ENCODE measurements at regions not wholly inside any gene's neighbourhood (a gene's known extent, or its start where the extent isn't known, plus 50 kb on each side); places are given as distances from the start of the nearest gene placed in this dataset.

- no peaks in the 10 kb centered on the region for H3K36me3 ChIP-seq (ENCODE audit: insufficient read depth, low read length)
- no peak overlapping the region for H3K4me3 Mint-ChIP-seq
- H3K27me3 ChIP-seq (ENCODE audit: control insufficient read depth in 1 of 2, insufficient read depth in 2 of 2, low read length in 2 of 2) = no peaks in the 10 kb centered on the region
- H3K27me3 Mint-ChIP-seq = no peaks in the 10 kb centered on the region
- H3K4me3 ChIP-seq (ENCODE audit: low read length) = no peak overlapping the region
- DNase-seq = no peak
- H3K9me3 ChIP-seq (ENCODE audit: control insufficient read depth in 1 of 2, insufficient read depth in 1 of 2, low read length in 2 of 2) = peaks cover 0 to 9% of the 10 kb centered on the region in 2 experiments
- no peak overlapping the region for H3K27ac Mint-ChIP-seq
- CTCF ChIA-PET = no interaction called here
- POLR2A ChIA-PET = no interaction called here
- H3K4me1 ChIP-seq (ENCODE audit: insufficient read depth, low read length) = no peaks in the 10 kb centered on the region
- H3K36me3 Mint-ChIP-seq (ENCODE audit: low read depth) = no peaks in the 10 kb centered on the region
- peaks cover 7% of the 10 kb centered on the region for H3K9me3 Mint-ChIP-seq
- no peaks in the 10 kb centered on the region for H3K4me1 Mint-ChIP-seq (ENCODE audit: low read depth)
- no peak overlapping the region for H3K27ac ChIP-seq (ENCODE audit: low read depth in 1 of 2, low read length in 2 of 2)
- intact Hi-C loops (cut with DNase I, micrococcal nuclease) = no loop called here
- no peak for TF ChIP-seq CTCF (IDR thresholded peaks at IDR 0.05)
- no peak for ATAC-seq (ENCODE audit: poor library complexity)
Observed at GRCh38 chr2:103144837-103145236, 383.0 kb downstream of the TMEM182 start.

GRCh38 chr2:103145739-103146138, 383.9 kb downstream of the TMEM182 start:
- Mint-ChIP-seq H3K36me3 (ENCODE audit: low read depth) (no peaks in the 10 kb centered on the region), H3K9me3 (peaks cover 7% of the 10 kb centered on the region), H3K4me1 (ENCODE audit: low read depth) (no peaks in the 10 kb centered on the region), H3K27ac (no peak overlapping the region), H3K27me3 (no peaks in the 10 kb centered on the region), H3K4me3 (no peak overlapping the region)
- Histone ChIP-seq H3K27me3 (ENCODE audit: control insufficient read depth in 1 of 2, insufficient read depth in 2 of 2, low read length in 2 of 2) (no peaks in the 10 kb centered on the region), H3K27ac (ENCODE audit: low read depth in 1 of 2, low read length in 2 of 2) (no peak overlapping the region), H3K36me3 (ENCODE audit: insufficient read depth, low read length) (no peaks in the 10 kb centered on the region), H3K4me1 (ENCODE audit: insufficient read depth, low read length) (no peaks in the 10 kb centered on the region), H3K9me3 (ENCODE audit: control insufficient read depth in 1 of 2, insufficient read depth in 1 of 2, low read length in 2 of 2) (peaks cover 0 to 5% of the 10 kb centered on the region in 2 experiments), H3K4me3 (ENCODE audit: low read length) (no peak overlapping the region)
- ATAC-seq (ENCODE audit: poor library complexity) = no peak
- DNase-seq = no peak
- no peak for TF ChIP-seq CTCF (IDR thresholded peaks at IDR 0.05)
- intact Hi-C loops (cut with DNase I, micrococcal nuclease) = no loop called here
- ChIA-PET CTCF (no interaction called here), POLR2A (no interaction called here)

GRCh38 chr2:103151046-103151445, 389.2 kb downstream of the TMEM182 start:
- no peak for DNase-seq
- ChIA-PET POLR2A (no interaction called here), CTCF (no interaction called here)
- no peaks in the 10 kb centered on the region for H3K4me1 ChIP-seq (ENCODE audit: insufficient read depth, low read length)
- Mint-ChIP-seq H3K9me3 (peaks cover 2% of the 10 kb centered on the region), H3K4me1 (ENCODE audit: low read depth) (no peaks in the 10 kb centered on the region), H3K4me3 (no peak overlapping the region), H3K27ac (no peak overlapping the region), H3K27me3 (no peaks in the 10 kb centered on the region), H3K36me3 (ENCODE audit: low read depth) (no peaks in the 10 kb centered on the region)
- no peaks in the 10 kb centered on the region for H3K36me3 ChIP-seq (ENCODE audit: insufficient read depth, low read length)
- ATAC-seq (ENCODE audit: poor library complexity) = no peak
- TF ChIP-seq CTCF (IDR thresholded peaks at IDR 0.05) = no peak
- no peak overlapping the region for H3K4me3 ChIP-seq (ENCODE audit: low read length)
- H3K9me3 ChIP-seq (ENCODE audit: control insufficient read depth in 1 of 2, insufficient read depth in 1 of 2, low read length in 2 of 2) = no peaks in the 10 kb centered on the region
- intact Hi-C loops (cut with DNase I, micrococcal nuclease) = no loop called here
- H3K27me3 ChIP-seq (ENCODE audit: control insufficient read depth in 1 of 2, insufficient read depth in 2 of 2, low read length in 2 of 2) = no peaks in the 10 kb centered on the region
- H3K27ac ChIP-seq (ENCODE audit: low read depth in 1 of 2, low read length in 2 of 2) = no peak overlapping the region

All from CD4-positive, alpha-beta T cell (primary cell).